Right lobe of liver (tissue), 4 donors: ENCODE measurements at regions not wholly inside any gene's neighbourhood (a gene's known extent, or its start where the extent isn't known, plus 50 kb on each side); places are given as distances from the start of the nearest gene placed in this dataset.

Experiments
- CTCF ChIP-seq, 4 donors: fragments of 200-600 bp in 3 of 4; fragments of 450-650 bp in 1 of 4; IDR thresholded peaks; one replicate each; pipeline versions ENCODE4 v1.5.1 to v1.8.0; 2016 to 2022; ENCODE audit warnings: antibody characterized with exemption in 4 of 4, mild to moderate bottlenecking in 2 of 4
- POLR2A ChIP-seq: fragments of 450-650 bp; IDR thresholded peaks from one replicate; pipeline ENCODE4 v1.6.1; 2017; ENCODE audit warnings: antibody characterized with exemption, mild to moderate bottlenecking
- donor health status: DM: no; HTN: no; CAD: no.
- donor health status: DM: no; HTN: no; CAD: no.
- donor health status: DM: no; HTN: yes; CAD: no.

- TF ChIP-seq CTCF (IDR thresholded peaks at IDR 0.05) = no peak
- no peak for TF ChIP-seq POLR2A
These were observed 108.7 kb upstream of the MEIS2 start for GRCh38 chr15:37209041-37209363.
